GM18520 (cell line): ENCODE measurements at regions not wholly inside any gene's neighbourhood (a gene's known extent, or its start where the extent isn't known, plus 50 kb on each side); places are given as distances from the start of the nearest gene placed in this dataset.
"Not testable (repeated sequence)": the region's sequence is repeated elsewhere in the genome, so short reads cannot be mapped to it uniquely, and the experiment has no call there.

ENCODE experiments used
- ATAC-seq: cut with Tn5 transposase; IDR thresholded peaks from one replicate; pipeline ENCODE4 v1.9.1; 2021; ENCODE audit not compliant: unreplicated experiment

GRCh38 chr10:80938903-80939302 is 401.2 kb downstream of the SH2D4B start:
- no peak for ATAC-seq

- ATAC-seq: peak; percentile 70
Measured at GRCh38 chr10:80945264-80945880, 407.7 kb downstream of the SH2D4B start.

GRCh38 chr10:80946073-80946472 is 408.4 kb downstream of the SH2D4B start:
- ATAC-seq: no peak

- ATAC-seq: no peak
Measured at GRCh38 chr10:80946957-80947726, 409.4 kb downstream of the SH2D4B start.

- ATAC-seq: no peak
Measured at GRCh38 chr10:80949785-80950184, 412.1 kb downstream of the SH2D4B start.

GRCh38 chr10:80952436-80952835 is 414.7 kb downstream of the SH2D4B start:
- no peak for ATAC-seq

- ATAC-seq: no peak
Measured at GRCh38 chr10:80957161-80957560, 419.5 kb downstream of the SH2D4B start.

- no peak for ATAC-seq
Measured at GRCh38 chr10:80964179-80964578, 426.5 kb downstream of the SH2D4B start.

- ATAC-seq: peak; percentile 49
Measured at GRCh38 chr10:80964955-80965614, 427.4 kb downstream of the SH2D4B start.

GRCh38 chr10:80966326-80966986 is 428.8 kb downstream of the SH2D4B start:
- ATAC-seq: no peak

GRCh38 chr10:80967357-80967756 is 429.7 kb downstream of the SH2D4B start:
- not testable (repeated sequence) for ATAC-seq

- ATAC-seq: no peak
Measured at GRCh38 chr10:80968903-80969302, 431.2 kb downstream of the SH2D4B start.

- ATAC-seq: no peak
Measured at GRCh38 chr10:80971461-80971860, 433.8 kb downstream of the SH2D4B start.

- no peak for ATAC-seq
Measured at GRCh38 chr10:80976658-80977057, 439.0 kb downstream of the SH2D4B start.

- no peak for ATAC-seq
Measured at GRCh38 chr10:80985102-80985501, 447.4 kb downstream of the SH2D4B start.

GRCh38 chr10:80986596-80986995 is 448.9 kb downstream of the SH2D4B start:
- no peak for ATAC-seq

- ATAC-seq: no peak
Measured at GRCh38 chr10:80988755-80989154, 451.1 kb downstream of the SH2D4B start.

GRCh38 chr10:80996615-80997193 is 459.0 kb downstream of the SH2D4B start:
- no peak for ATAC-seq

- no peak for ATAC-seq
Measured at GRCh38 chr10:81000781-81001180, 463.1 kb downstream of the SH2D4B start.

- no peak for ATAC-seq
Measured at GRCh38 chr10:81002382-81002781, 464.7 kb downstream of the SH2D4B start.

- ATAC-seq: no peak
Measured at GRCh38 chr10:81007872-81008271, 470.2 kb downstream of the SH2D4B start.
